GM12878 (cell line): ENCODE measurements at regions not wholly inside any gene's neighbourhood (a gene's known extent, or its start where the extent isn't known, plus 50 kb on each side); places are given as distances from the start of the nearest gene placed in this dataset.

Source experiments
- ATAC-seq: fragments of 200-7000 bp; cut with Tn5 transposase; 3 replicates; pipeline ENCODE4 v1.9.1; 2020; ENCODE audit warnings: mild to moderate bottlenecking, moderate library complexity
- BruUV-seq: library from RNA; stranded (reverse); fragments of 400-500 nt; replicated peaks from 2 replicates; lab custom pipeline; 2021; lab: Mats Ljungman, UMichigan
- CTCF ChIA-PET: fragments of 300-600 bp; sonication (Branson Sonifier 250); formaldehyde crosslinking; extraction: SDS; loops from one replicate; lab custom pipeline; 2021; ENCODE audit warnings: inconsistent platforms; lab: Yijun Ruan, JAX
- POLR2A ChIA-PET: fragments of 350-600 bp; formaldehyde crosslinking; extraction: SDS; loops from one replicate; lab custom pipeline; 2021; ENCODE audit warnings: inconsistent platforms; lab: Charles Lee
- RAD21 ChIA-PET: fragments of 300-600 bp; sonication (Branson Sonifier 250); formaldehyde crosslinking; loops from one replicate; lab custom pipeline; 2023; ENCODE audit warnings: antibody characterized with exemption; ENCODE audit not compliant: unreplicated experiment; lab: Charles Lee
- SMC1A ChIA-PET: fragments of 300-600 bp; sonication (Branson Sonifier 250); formaldehyde crosslinking; loops from one replicate; lab custom pipeline; 2023; ENCODE audit not compliant: unreplicated experiment, uncharacterized antibody; lab: Charles Lee
- DNase-seq: peaks from one replicate; pipeline ENCODE4 v3.0.0-alpha.2; 2011; ENCODE audit warnings: low read depth, low spot score
- FAIRE-seq: peaks from 3 replicates; lab custom pipeline; 2011; peaks lifted over from hg19 to GRCh38; lab: Jason Lieb, UNC
- H2AFZ ChIP-seq: 2 replicates; pipeline ENCODE4 v1.6.0; 2011; ENCODE audit warnings: low read depth, low read length, control low read depth; ENCODE audit not compliant: control insufficient read depth
- H3K27ac ChIP-seq: 2 replicates; pipeline ENCODE4 v1.5.1; 2011; ENCODE audit warnings: control low read depth; ENCODE audit not compliant: control insufficient read depth, insufficient read depth
- H3K27me3 ChIP-seq, 2 experiments: replicated peaks in 1 of 2; 2 replicates each; pipeline versions ENCODE4 v1.6.0 to v1.6.1; 2011; ENCODE audit warnings: low read length in 1 of 2; ENCODE audit not compliant: control insufficient read depth in 2 of 2, insufficient read depth in 2 of 2
- H3K36me3 ChIP-seq, 2 experiments: 2 replicates each; pipeline ENCODE4 v1.5.1; 2011; ENCODE audit warnings: low read length in 1 of 2; ENCODE audit not compliant: control insufficient read depth in 2 of 2, insufficient read depth in 2 of 2
- H3K4me1 ChIP-seq: 2 replicates; pipeline ENCODE4 v1.6.1; 2011; ENCODE audit warnings: mild to moderate bottlenecking, low read length, moderate library complexity, mixed read lengths; ENCODE audit not compliant: control insufficient read depth, insufficient read depth
- H3K4me2 ChIP-seq: 2 replicates; pipeline ENCODE4 v1.6.0; 2011; ENCODE audit warnings: control low read depth; ENCODE audit not compliant: control insufficient read depth, insufficient read depth
- H3K4me3 ChIP-seq: fragments of 200-600 bp; sonication (generic); 2 replicates; pipeline ENCODE4 v1.5.1; 2016
- H3K79me2 ChIP-seq: 2 replicates; pipeline ENCODE4 v1.6.0; 2011; ENCODE audit warnings: low read length; ENCODE audit not compliant: control insufficient read depth, insufficient read depth
- H3K9ac ChIP-seq: 2 replicates; pipeline ENCODE4 v1.8.0; 2011; ENCODE audit warnings: low read length, control low read depth, mixed read lengths; ENCODE audit not compliant: control insufficient read depth, insufficient read depth
- H3K9me3 ChIP-seq: replicated peaks from 3 replicates; pipeline ENCODE4 v1.5.1; 2011; ENCODE audit warnings: mild to moderate bottlenecking, low read length; ENCODE audit not compliant: control insufficient read depth, insufficient read depth
- H4K20me1 ChIP-seq: 2 replicates; pipeline ENCODE4 v1.6.0; 2011; ENCODE audit not compliant: control insufficient read depth, insufficient read depth
- ASH2L ChIP-seq: fragments of 300-600, 200-600 bp; sonication (generic); IDR thresholded peaks from 2 replicates; pipeline ENCODE4 v1.6.1; 2017; ENCODE audit warnings: low read depth, mild to moderate bottlenecking, borderline replicate concordance
- ELK1 ChIP-seq: IDR thresholded peaks from 2 replicates; pipeline ENCODE4 v1.6.1; 2012; ENCODE audit warnings: low read depth, low read length, improper control_type of control experiment
- GABPA ChIP-seq: IDR thresholded peaks from 2 replicates; pipeline ENCODE4 v1.6.1; 2014; ENCODE audit warnings: antibody characterized with exemption, low read depth, mild to moderate bottlenecking, inconsistent platforms
- HDGF ChIP-seq: fragments of 450-650 bp; IDR thresholded peaks from 2 replicates; pipeline ENCODE4 v1.6.1; 2016; ENCODE audit warnings: antibody characterized with exemption
- KDM1A ChIP-seq: fragments of 200-600 bp; sonication (generic); IDR thresholded peaks from 2 replicates; pipeline ENCODE4 v1.6.1; 2016; ENCODE audit warnings: borderline replicate concordance
- PBX3 ChIP-seq: IDR thresholded peaks from 2 replicates; pipeline ENCODE4 v1.6.1; 2011; ENCODE audit warnings: mild to moderate bottlenecking, low read depth, low read length, moderate library complexity; ENCODE audit not compliant: insufficient replicate concordance
- TBL1XR1 ChIP-seq: IDR thresholded peaks from 2 replicates; pipeline ENCODE4 v1.6.1; 2012; ENCODE audit warnings: low read depth, low read length, improper control_type of control experiment
- ZBTB11 ChIP-seq: fragments of 450-650 bp; formaldehyde crosslinking; IDR thresholded peaks from 2 replicates; pipeline ENCODE4 v1.5.0; 2022; ENCODE audit warnings: mild to moderate bottlenecking, missing genetic modification characterization
- ZNF687 ChIP-seq: fragments of 450-650 bp; IDR thresholded peaks from 2 replicates; pipeline ENCODE4 v1.6.1; 2017; ENCODE audit warnings: mild to moderate bottlenecking, moderate library complexity
- WGBS: methylation state at CpG from one replicate; pipeline ENCODE4 v1.1.6; 2016; ENCODE audit warnings: low lambda C conversion rate; ENCODE audit not compliant: insufficient replicate concordance, insufficient coverage; ENCODE audit errors: missing lambda C conversion rate; 5-methylcytosine and 5-hydroxymethylcytosine counted together
- in situ Hi-C: fragments of 300-500 bp; cut with MboI; formaldehyde crosslinking; loops from 9 replicates; pipeline ENCODE4 v1.14.3; 2018; ENCODE audit warnings: mixed read lengths
- intact Hi-C: fragments of 100-400 bp; cut with micrococcal nuclease; formaldehyde crosslinking; loops from one replicate; pipeline ENCODE4 v1.14.2; 2022; ENCODE audit not compliant: unreplicated experiment

GRCh38 chr15:26157081-26157480 lies 294.0 kb upstream of the ATP10A start:
- no peak for TF ChIP-seq ELK1
- no peak for TF ChIP-seq GABPA
- TF ChIP-seq ZNF687: no peak
- TF ChIP-seq TBL1XR1: no peak
- no peak for TF ChIP-seq ASH2L
- no peak for TF ChIP-seq HDGF
- TF ChIP-seq KDM1A: no peak
- TF ChIP-seq ZBTB11 (CRISPR knock-in tag): no peak
- no peak for TF ChIP-seq PBX3
- Histone ChIP-seq H3K36me3 (no peaks in the 10 kb centered on the region), H3K27me3 (no peaks in the 10 kb centered on the region), H3K9ac (no peak overlapping the region), H4K20me1 (no peaks in the 10 kb centered on the region), H3K27ac (no peak overlapping the region), H3K79me2 (no peaks in the 10 kb centered on the region), H3K4me3 (no peak overlapping the region), H3K9me3 (no peaks in the 10 kb centered on the region; the same call in 2 of the 3 replicates), H3K4me2 (no peak overlapping the region), H3K4me1 (no peaks in the 10 kb centered on the region), H2AFZ (no peak overlapping the region)
- ATAC-seq (no peak), DNase-seq (no peak), FAIRE-seq (no peak)
- ChIA-PET RAD21 (no interaction called here), SMC1A (interaction anchor here (0.6 kb wide), 1 partner anchor 427 kb away, joined by 4 read pairs; no protein-coding TSS in a partner anchor), CTCF (no interaction called here), POLR2A (no interaction called here)
- WGBS: 26% methylated on average over 7 of the region's 7 CpGs
- intact Hi-C loops (no loop called here), in situ Hi-C loops (no loop called here)
- no TSS peak for BruUV-seq
